Keratinocyte (primary cell): ENCODE measurements at regions not wholly inside any gene's neighbourhood (a gene's known extent, or its start where the extent isn't known, plus 50 kb on each side); places are given as distances from the start of the nearest gene placed in this dataset.

Experiments
- EZH2 ChIP-seq: IDR thresholded peaks from one replicate; pipeline ENCODE4 v1.6.1; 2012; ENCODE audit warnings: inconsistent platforms, mild to moderate bottlenecking, low read length, moderate library complexity
- TF ChIP-seq, protein P1 (sequence below), 3 experiments: IDR thresholded peaks in 1 of 3; conservative IDR thresholded peaks in 1 of 3; optimal IDR thresholded peaks in 1 of 3; 2 replicates in 2 of 3; 3 replicates in 1 of 3; pipeline versions ENCODE3 to v1.5.1; 2011; ENCODE audit warnings: low read length in 3 of 3, mild to moderate bottlenecking in 3 of 3, moderate library complexity in 2 of 3, control low read depth in 1 of 3, inconsistent platforms in 1 of 3; ENCODE audit not compliant: insufficient read depth in 2 of 3; ENCODE audit errors: extremely low read depth in 1 of 3

DNA sequence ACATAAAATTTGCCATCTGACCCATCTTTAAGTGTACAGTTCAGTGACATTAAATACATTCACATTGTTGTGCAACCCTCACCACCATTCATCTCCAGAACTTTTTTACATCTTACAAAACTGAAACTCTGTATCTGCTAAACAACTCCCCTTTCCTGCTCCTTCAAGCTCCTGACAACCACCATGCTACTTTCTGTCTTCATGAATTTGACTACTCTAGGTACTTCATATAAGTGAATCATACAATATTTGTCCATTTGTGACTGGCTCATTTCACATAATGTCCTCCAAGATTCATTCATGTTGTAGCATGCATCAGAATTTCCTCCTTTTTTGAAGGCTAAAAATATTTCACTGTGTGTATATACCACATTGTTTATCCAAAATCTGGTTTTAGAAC lies 86.9 kb upstream of the SMLR1 start:
- TF ChIP-seq, protein P1, sequence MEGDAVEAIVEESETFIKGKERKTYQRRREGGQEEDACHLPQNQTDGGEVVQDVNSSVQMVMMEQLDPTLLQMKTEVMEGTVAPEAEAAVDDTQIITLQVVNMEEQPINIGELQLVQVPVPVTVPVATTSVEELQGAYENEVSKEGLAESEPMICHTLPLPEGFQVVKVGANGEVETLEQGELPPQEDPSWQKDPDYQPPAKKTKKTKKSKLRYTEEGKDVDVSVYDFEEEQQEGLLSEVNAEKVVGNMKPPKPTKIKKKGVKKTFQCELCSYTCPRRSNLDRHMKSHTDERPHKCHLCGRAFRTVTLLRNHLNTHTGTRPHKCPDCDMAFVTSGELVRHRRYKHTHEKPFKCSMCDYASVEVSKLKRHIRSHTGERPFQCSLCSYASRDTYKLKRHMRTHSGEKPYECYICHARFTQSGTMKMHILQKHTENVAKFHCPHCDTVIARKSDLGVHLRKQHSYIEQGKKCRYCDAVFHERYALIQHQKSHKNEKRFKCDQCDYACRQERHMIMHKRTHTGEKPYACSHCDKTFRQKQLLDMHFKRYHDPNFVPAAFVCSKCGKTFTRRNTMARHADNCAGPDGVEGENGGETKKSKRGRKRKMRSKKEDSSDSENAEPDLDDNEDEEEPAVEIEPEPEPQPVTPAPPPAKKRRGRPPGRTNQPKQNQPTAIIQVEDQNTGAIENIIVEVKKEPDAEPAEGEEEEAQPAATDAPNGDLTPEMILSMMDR (optimal IDR thresholded peaks at IDR 0.05 in 1 of 3, IDR thresholded peaks at IDR 0.05 in 1 of 3, conservative IDR thresholded peaks at IDR 0.05 in 1 of 3; ENCODE audit: extremely low read depth in 1 of 3, insufficient read depth in 2 of 3, low read length in 3 of 3) = no peak
- no peak for TF ChIP-seq EZH2
